ENCODE measurements at regions not wholly inside any gene's neighbourhood (a gene's known extent, or its start where the extent isn't known, plus 50 kb on each side); places are given as distances from the start of the nearest gene placed in this dataset.

- no peak for DNase-seq
These were observed 227.4 kb downstream of the SLC7A11 start for GRCh38 chr4:138014590-138015288.

DNA sequence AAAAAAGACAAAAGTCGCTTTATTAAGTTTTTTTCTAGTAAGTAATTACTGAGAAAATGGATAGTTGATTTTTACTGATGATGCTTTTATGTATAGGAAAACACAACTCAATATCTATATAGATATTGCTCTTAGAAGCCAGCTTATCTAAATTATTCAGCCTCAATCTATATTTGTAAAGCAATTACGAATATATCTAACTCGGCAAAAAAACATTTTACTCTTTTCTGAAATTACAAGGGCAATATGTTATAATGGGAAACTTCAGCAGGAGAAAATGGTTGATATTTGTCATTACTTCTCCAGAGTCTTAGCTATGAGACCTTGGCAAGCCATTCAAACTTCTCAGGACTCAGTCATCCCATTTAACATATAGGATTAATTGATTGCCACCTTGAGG, 228.5 kb downstream of the SLC7A11 start:
- no peak for DNase-seq

- peak; percentile 14 for DNase-seq
These were observed 231.5 kb downstream of the SLC7A11 start for GRCh38 chr4:138010639-138011038.

- no peak for DNase-seq
These were observed 234.6 kb downstream of the SLC7A11 start for GRCh38 chr4:138007572-138007971.

GRCh38 chr4:138005486-138005885, 236.7 kb downstream of the SLC7A11 start:
- no peak for DNase-seq

DNA sequence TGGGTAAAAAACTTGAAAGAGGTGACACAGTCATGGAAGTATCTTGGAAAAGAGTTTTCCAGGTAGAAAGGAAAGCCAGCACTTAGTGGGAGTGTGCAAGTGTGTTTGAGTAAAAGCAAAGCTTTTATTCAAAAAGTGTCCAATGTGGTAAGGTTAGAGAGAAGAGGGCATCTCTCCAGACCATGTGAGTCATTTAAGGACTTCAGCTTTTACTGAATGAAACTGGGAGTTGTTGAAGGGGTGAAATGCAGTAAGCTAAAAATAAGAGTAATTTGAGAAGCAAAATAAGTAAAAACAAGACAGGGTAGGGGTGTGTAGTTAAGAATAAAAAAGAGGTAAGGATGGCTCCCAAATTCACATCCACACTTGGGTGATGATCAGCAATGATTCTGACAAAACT, 238.9 kb downstream of the SLC7A11 start:
- DNase-seq = peak; percentile 39

GRCh38 chr4:137998666-137999429, 243.3 kb downstream of the SLC7A11 start:
- no peak for DNase-seq

DNA sequence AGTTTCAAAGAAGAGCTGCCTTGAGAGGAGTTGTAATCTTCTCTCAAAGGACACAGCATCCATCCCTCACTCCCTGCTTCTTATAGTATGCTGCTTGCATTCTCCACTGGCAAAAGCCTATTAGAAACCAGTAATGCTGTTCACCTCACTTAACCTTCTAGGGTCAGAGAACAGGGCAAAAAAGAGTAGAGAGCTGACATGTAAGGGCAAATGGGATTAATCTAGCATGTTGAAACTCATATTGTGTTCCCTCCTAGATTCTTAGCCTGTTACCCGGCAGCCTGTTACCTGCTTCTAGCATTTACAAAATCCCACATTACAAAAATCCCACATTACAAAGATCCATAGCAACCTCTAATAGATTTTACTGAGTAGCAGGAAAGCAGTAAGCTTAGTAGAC, 244.7 kb downstream of the SLC7A11 start:
- no peak for DNase-seq

DNA sequence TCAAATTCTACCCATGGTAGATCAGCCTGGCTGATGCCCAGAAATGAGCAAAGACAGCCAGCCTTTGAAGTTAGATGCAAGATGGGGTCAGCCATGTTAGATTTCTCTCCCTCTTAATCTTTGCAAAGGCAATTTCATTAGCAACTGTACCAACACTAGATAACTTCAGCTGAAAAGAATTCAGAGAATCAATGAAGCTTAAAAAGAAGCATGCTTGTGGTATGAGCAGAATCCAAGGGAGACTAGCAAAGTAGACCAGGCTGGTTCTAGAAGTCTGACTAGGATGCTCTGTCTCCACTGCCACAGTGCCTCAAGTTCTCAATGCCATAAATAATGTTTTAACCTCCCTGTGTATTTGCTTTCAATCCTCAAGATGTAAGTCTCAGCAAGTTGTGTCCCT, 247.3 kb downstream of the SLC7A11 start:
- no peak for DNase-seq

GRCh38 chr4:137993232-137993631, 248.9 kb downstream of the SLC7A11 start:
- DNase-seq = no peak

GRCh38 chr4:137981277-137981676, 260.9 kb downstream of the SLC7A11 start:
- DNase-seq = no peak

DNA sequence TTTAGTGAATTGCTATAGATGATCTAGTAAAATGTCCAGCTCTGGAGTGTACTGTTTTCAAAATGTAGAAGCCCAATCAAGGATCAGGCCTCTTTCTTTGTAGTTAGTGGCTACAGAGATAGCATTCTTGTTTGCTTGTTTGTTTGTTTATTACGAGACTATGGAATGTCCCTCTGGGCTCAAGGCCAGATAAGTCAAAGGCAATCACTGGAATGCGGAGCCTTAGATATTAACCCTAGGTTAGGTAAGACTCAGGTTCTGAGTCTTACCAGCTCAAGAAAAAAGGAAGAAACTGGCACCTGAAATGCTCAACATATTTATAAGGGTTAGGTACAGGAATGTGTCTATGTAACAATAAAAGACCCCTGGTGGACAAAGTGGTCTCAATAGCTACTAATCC, 261.5 kb downstream of the SLC7A11 start:
- DNase-seq = no peak

DNA sequence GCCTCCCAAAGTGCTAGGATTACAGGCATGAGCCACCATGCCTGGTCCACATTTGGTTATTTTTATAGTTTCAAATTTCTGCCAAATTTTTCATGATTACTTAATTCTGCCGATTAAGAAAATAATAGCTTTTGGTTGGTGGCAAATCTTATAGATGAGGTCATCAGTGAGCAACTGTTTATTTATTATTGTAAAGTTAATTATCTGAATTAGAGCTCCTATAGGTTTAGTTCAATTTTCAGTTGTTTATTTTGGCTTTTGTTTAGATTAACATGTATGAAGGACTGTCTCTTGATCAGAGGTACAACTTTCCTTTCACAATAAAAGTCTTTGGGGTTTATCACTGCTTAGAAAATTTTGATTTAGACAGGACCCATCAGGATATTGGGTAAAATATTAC, 262.2 kb downstream of the SLC7A11 start:
- DNase-seq = no peak

DNA sequence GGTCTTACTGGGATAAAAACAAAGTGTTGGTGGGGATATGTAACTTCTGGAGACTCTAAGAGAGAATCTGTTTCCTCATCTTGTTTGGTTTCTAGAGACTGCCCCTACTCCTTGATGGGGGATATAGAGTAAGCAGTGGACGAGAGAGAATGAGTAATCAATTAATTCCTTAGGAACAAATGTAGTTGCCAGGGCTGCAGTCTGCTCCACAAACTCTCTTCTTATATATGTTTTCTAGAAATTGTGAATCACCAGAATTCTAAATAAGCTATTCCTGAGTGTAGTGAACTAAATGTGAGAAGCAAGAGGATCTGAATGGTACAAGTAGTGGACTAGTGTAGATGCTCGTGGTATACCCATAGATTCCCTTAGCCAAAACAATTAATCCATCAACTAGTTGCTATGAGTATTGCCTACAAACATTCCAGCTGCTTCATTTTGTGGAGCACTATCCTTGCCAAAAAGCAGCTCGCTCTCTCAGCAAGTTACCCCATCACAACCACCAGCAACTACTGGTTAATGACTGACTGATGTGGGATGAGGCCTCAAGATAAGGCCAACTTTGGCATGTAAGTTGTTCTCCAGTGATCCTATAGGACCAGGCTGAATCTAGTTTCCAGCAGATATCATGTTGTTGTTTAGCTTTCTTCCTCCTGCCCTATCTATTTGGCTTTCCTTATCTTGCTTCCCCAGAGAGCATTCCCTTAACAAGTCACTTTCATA, 273.0 kb downstream of the SLC7A11 start:
- DNase-seq = no peak

DNA sequence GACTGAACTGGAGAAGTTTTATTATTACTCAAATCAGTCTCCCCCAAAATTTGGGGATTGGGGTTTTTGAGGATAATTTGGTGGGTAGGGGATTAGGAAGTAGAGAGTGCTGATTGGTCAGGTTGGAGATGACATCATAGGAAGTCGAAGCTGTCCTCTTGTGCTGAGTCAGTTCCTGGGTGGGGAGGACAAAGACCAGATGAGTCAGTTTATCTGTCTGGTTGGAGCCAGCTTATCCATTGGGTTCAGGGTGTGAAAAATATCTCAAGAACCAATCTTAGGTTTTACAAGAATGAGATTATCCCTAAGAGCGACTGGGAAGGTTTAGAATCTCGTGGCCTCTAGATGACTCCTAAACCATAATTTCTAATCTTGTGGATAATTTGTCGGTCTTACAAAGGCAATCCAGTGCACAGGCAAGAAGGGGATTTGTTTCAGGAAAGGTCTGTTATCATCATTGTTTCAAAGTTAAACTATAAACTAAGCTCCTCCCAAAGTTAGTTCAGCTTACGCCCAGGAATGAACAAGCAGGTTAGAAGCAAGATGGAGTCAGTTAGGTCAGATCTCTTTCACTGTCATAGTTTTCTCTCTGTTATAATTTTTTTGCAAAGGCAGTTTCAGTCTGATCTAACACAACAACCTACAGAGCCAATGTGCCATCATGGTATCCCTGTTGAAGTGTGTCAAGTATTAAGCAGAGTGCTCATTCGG, 274.5 kb downstream of the SLC7A11 start:
- no peak for DNase-seq

GRCh38 chr4:137966504-137966903, 275.6 kb downstream of the SLC7A11 start:
- no peak for DNase-seq

DNA sequence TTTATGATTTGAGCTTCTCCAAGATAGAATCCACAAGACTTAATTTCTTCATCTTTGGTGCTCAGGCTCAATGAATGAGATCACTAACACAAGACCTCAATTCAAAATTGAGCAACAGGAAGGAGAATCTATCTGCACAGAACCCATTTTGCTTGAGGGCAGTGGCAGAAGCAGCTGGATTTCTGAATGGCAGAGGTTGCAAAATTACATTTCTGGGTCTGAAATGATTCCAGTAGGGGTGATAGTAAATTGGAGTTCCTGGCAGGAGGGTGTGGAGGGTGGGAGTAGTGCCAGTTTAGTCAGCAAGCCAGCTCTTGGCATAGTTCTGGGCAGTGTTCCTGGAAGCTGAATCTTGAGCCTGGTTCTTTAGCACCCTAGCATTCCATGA, 281.1 kb downstream of the SLC7A11 start:
- no peak for DNase-seq

DNA sequence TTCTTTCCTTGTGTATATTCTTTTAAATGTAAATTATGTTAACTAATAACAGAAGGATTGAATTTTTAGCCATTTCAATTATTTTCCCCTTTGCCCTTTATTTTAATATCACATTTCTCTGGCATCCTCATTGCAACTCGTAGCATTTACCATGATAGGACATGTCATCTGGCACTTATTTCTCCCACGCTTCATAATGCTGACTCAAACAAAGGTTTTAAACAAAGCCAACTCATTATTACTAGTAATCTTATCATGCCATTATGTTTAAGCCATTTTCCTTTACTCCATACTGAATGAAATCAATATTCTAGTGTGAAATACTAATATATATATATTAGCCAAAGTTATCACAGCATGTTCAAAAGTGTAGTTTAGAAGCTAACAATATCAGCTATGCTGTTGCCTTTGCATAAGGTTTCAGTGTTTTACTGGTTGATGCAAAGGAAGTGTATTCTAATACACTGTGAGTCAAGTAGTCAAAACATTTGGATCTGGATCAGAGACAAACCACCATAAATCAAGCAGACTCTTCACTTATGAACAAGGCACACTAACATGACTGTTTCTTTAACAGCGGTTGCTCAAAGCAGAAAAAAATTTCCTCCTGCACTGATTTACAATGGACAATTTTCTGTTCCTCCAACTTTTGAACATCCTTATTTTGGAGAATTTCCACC, 281.6 kb downstream of the SLC7A11 start:
- DNase-seq = no peak

- DNase-seq = no peak
These were observed 284.3 kb downstream of the SLC7A11 start for GRCh38 chr4:137957806-137958205.

- no peak for DNase-seq
These were observed 285.9 kb downstream of the SLC7A11 start for GRCh38 chr4:137956256-137956655.

DNA sequence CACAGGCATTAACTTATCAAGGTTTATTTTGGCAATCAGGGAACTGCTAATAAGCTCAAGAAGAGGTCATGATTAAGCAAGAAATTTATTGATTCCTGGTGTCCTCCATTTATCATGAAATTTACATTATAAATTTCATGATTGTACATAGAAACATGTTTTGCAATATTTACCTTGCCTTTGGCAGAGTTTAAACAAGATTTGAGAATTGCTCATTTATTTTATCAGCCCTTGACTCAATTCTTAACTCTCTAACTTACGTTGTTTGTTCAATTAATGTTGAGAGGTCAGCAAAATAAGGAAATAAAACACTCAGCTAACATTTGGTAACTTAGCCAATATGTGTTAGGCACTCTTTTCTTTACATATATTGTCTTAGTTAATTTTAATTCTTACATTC, 286.6 kb downstream of the SLC7A11 start:
- DNase-seq = no peak

- DNase-seq = no peak
These were observed 290.0 kb downstream of the SLC7A11 start for GRCh38 chr4:137952116-137952515.

DNA sequence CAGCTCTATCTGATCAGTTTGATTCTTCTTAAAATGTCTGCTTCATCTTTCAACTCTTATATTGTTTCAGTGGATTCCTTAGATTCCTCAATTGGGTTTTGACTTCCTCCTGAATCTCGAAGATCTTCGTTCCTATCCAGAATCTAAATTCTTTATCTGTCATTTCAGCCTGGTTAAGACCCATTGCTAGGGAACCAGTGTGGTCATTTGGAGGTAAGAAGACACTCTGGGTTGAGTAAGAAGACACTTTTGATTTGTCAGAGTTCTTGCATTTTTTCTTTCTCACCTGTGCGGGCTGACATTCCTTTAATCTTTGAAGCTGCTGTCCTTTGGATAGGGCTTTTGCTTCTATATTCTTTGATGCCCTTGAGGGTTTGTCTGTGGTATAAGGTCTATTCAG, 291.9 kb downstream of the SLC7A11 start:
- DNase-seq = no peak
